HG02852 (cell line): ENCODE measurements at regions not wholly inside any gene's neighbourhood (a gene's known extent, or its start where the extent isn't known, plus 50 kb on each side); places are given as distances from the start of the nearest gene placed in this dataset.
A peak's percentile ranks its signal among the peaks of the same experiment; 100 is the strongest.
"Not testable (repeated sequence)": the region's sequence is repeated elsewhere in the genome, so short reads cannot be mapped to it uniquely, and the experiment has no call there.

Experiments used
- ATAC-seq: cut with Tn5 transposase; IDR thresholded peaks from one replicate; pipeline ENCODE4 v1.9.1; 2021; ENCODE audit warnings: mild to moderate bottlenecking, moderate library complexity; ENCODE audit not compliant: unreplicated experiment

- ATAC-seq = no peak
Observed at GRCh38 chr10:27390681-27391080, 113.4 kb upstream of the RAB18 start.

- ATAC-seq = no peak
Observed at GRCh38 chr10:27388761-27389399, 115.2 kb upstream of the RAB18 start.

GRCh38 chr10:27383595-27384542 lies 120.2 kb upstream of the RAB18 start:
- no peak for ATAC-seq

- ATAC-seq = no peak
Observed at GRCh38 chr10:27382176-27382575, 121.9 kb upstream of the RAB18 start.

GRCh38 chr10:27380929-27381358 lies 123.2 kb upstream of the RAB18 start:
- ATAC-seq = no peak

- not testable (repeated sequence) for ATAC-seq
Observed at GRCh38 chr10:27379041-27379440, 125.1 kb upstream of the RAB18 start.

GRCh38 chr10:27373566-27374160 lies 130.4 kb upstream of the RAB18 start:
- ATAC-seq = no peak

- ATAC-seq = no peak
Observed at GRCh38 chr10:27372095-27372494, 131.5 kb upstream of the ACBD5 start.

GRCh38 chr10:27371375-27371774 lies 130.8 kb upstream of the ACBD5 start:
- not testable (repeated sequence) for ATAC-seq

- ATAC-seq = no peak
Observed at GRCh38 chr10:27369880-27370279, 129.3 kb upstream of the ACBD5 start.

GRCh38 chr10:27368706-27369105 lies 128.1 kb upstream of the ACBD5 start:
- no peak for ATAC-seq

- ATAC-seq = peak; percentile 64
Observed at GRCh38 chr10:27366769-27367168, 126.2 kb upstream of the ACBD5 start.

GRCh38 chr10:27364028-27364427 lies 123.4 kb upstream of the ACBD5 start:
- no peak for ATAC-seq

GRCh38 chr10:27360581-27361172 lies 120.1 kb upstream of the ACBD5 start:
- peak; percentile 92 for ATAC-seq

- ATAC-seq = no peak
Observed at GRCh38 chr10:27359792-27360355, 119.3 kb upstream of the ACBD5 start.

GRCh38 chr10:27356738-27357137 lies 116.1 kb upstream of the ACBD5 start:
- ATAC-seq = no peak

- ATAC-seq = no peak
Observed at GRCh38 chr10:27355918-27356573, 115.4 kb upstream of the ACBD5 start.

GRCh38 chr10:27354643-27355270 lies 114.2 kb upstream of the ACBD5 start:
- ATAC-seq = peak; percentile 99

GRCh38 chr10:27354100-27354499 lies 113.5 kb upstream of the ACBD5 start:
- peak; percentile 4 for ATAC-seq

- no peak for ATAC-seq
Observed at GRCh38 chr10:27349987-27350386, 109.4 kb upstream of the ACBD5 start.
